SK-N-SH (cell line): ENCODE measurements at regions not wholly inside any gene's neighbourhood (a gene's known extent, or its start where the extent isn't known, plus 50 kb on each side); places are given as distances from the start of the nearest gene placed in this dataset.

ENCODE experiments used
- CTCF ChIA-PET: fragments of 300-600, 350-600 bp; formaldehyde crosslinking; extraction: SDS; loops from one replicate; lab custom pipeline; 2021; lab: Yijun Ruan, JAX
- POLR2A ChIA-PET: fragments of 350-600 bp; sonication (Branson Sonifier 250); formaldehyde crosslinking; extraction: SDS; loops from one replicate; lab custom pipeline; 2020; ENCODE audit warnings: antibody characterized with exemption, inconsistent platforms; lab: Yijun Ruan, JAX
- DNase-seq: peaks from one replicate; pipeline ENCODE4 v3.0.0; 2012
- H2AFZ ChIP-seq: fragments of 200-600 bp; sonication (generic); 2 replicates; pipeline ENCODE4 v1.8.1; 2016; ENCODE audit warnings: antibody characterized with exemption, mild to moderate bottlenecking, low read depth
- H3F3A ChIP-seq: fragments of 200-600 bp; sonication (generic); replicated peaks from 2 replicates; pipeline ENCODE3; 2016; ENCODE audit warnings: antibody characterized with exemption, mild to moderate bottlenecking; ENCODE audit not compliant: insufficient read depth
- H3K27ac ChIP-seq, 2 experiments: fragments of 200-500 bp in 1 of 2; fragments of 200-600 bp in 1 of 2; sonication (Bioruptor generic) in 1 of 2; sonication (generic), shearing (Covaris generic) in 1 of 2; 2 replicates each; pipeline versions ENCODE4 v1.5.1 to v1.6.1; 2014 to 2016; ENCODE audit warnings: low read depth in 2 of 2, inconsistent platforms in 1 of 2, low read length in 1 of 2, mild to moderate bottlenecking in 1 of 2, mixed read lengths in 1 of 2
- H3K27me3 ChIP-seq: fragments of 200-600 bp; sonication (generic), shearing (Covaris generic); 2 replicates; pipeline ENCODE4 v1.6.1; 2016; ENCODE audit warnings: mixed run types; ENCODE audit not compliant: insufficient read depth
- H3K36me3 ChIP-seq, 2 experiments: fragments of 200-500 bp in 1 of 2; fragments of 200-600 bp in 1 of 2; sonication (Bioruptor generic) in 1 of 2; sonication (generic) in 1 of 2; replicated peaks in 1 of 2; 2 replicates each; pipeline versions ENCODE3 to v1.5.1; 2014 to 2016; ENCODE audit warnings: low read length in 1 of 2, mild to moderate bottlenecking in 1 of 2; ENCODE audit not compliant: insufficient read depth in 2 of 2, control insufficient read depth in 1 of 2
- H3K4me1 ChIP-seq, 2 experiments: fragments of 200-500 bp in 1 of 2; fragments of 200-600 bp in 1 of 2; sonication (Bioruptor generic) in 1 of 2; sonication (generic), shearing (Covaris generic) in 1 of 2; 2 replicates each; pipeline versions ENCODE4 v1.5.1 to v1.6.1; 2014 to 2016; ENCODE audit warnings: low read depth in 1 of 2, low read length in 1 of 2, mixed run types in 1 of 2; ENCODE audit not compliant: insufficient read depth in 2 of 2, control insufficient read depth in 1 of 2
- H3K4me2 ChIP-seq: fragments of 200-600 bp; sonication (generic), shearing (Covaris generic); 2 replicates; pipeline ENCODE4 v1.6.1; 2017; ENCODE audit warnings: mixed run types
- H3K4me3 ChIP-seq, 2 experiments: fragments of 200-500 bp in 1 of 2; fragments of 200-600 bp in 1 of 2; sonication (Bioruptor generic) in 1 of 2; sonication (generic), shearing (Covaris generic) in 1 of 2; 2 replicates each; pipeline versions ENCODE4 v1.5.1 to v1.8.1; 2014 to 2016; ENCODE audit warnings: low read depth in 2 of 2, inconsistent platforms in 1 of 2, low read length in 1 of 2, mild to moderate bottlenecking in 1 of 2, mixed read lengths in 1 of 2, moderate library complexity in 1 of 2
- H3K79me2 ChIP-seq: fragments of 200-600 bp; sonication (generic); 2 replicates; pipeline ENCODE4 v1.8.1; 2017; ENCODE audit warnings: mild to moderate bottlenecking; ENCODE audit not compliant: insufficient read depth
- H3K9ac ChIP-seq: fragments of 200-600 bp; sonication (generic); 2 replicates; pipeline ENCODE4 v1.6.1; 2017; ENCODE audit warnings: mixed run types
- H3K9me2 ChIP-seq: fragments of 200-600 bp; sonication (generic); 2 replicates; pipeline ENCODE4 v1.6.1; 2017; ENCODE audit warnings: mixed run types
- H3K9me3 ChIP-seq: fragments of 200-600 bp; sonication (generic); 2 replicates; pipeline ENCODE4 v1.6.1; 2017; ENCODE audit warnings: mixed run types, mild to moderate bottlenecking, moderate library complexity
- H4K20me1 ChIP-seq: fragments of 200-600 bp; sonication (generic); 2 replicates; pipeline ENCODE4 v1.6.1; 2017; ENCODE audit warnings: mild to moderate bottlenecking, mixed run types; ENCODE audit not compliant: insufficient read depth
- CTCF ChIP-seq: fragments of 200-600 bp; sonication (generic); IDR thresholded peaks from 2 replicates; pipeline ENCODE4 v1.6.1; 2017; ENCODE audit warnings: antibody characterized with exemption, mild to moderate bottlenecking, moderate library complexity
- EZH2phosphoT487 ChIP-seq: fragments of 200-600 bp; sonication (generic); IDR thresholded peaks from 2 replicates; pipeline ENCODE4 v1.6.1; 2017; ENCODE audit warnings: low read depth, mixed run types, mild to moderate bottlenecking, antibody characterized with exemption, moderate library complexity, borderline replicate concordance
- FOSL2 ChIP-seq: IDR thresholded peaks from 2 replicates; pipeline ENCODE4 v1.4.0; 2012; ENCODE audit warnings: low read depth, mild to moderate bottlenecking, moderate library complexity, borderline replicate concordance
- FOXJ3 ChIP-seq: sonication (generic); formaldehyde crosslinking; IDR thresholded peaks from 2 replicates; pipeline ENCODE4 v1.5.1; 2020; ENCODE audit warnings: mild to moderate bottlenecking, missing genetic modification reagents
- GABPA ChIP-seq: IDR thresholded peaks from 2 replicates; pipeline ENCODE4 v1.4.0; 2012; ENCODE audit warnings: low read depth, mild to moderate bottlenecking
- JUND ChIP-seq: IDR thresholded peaks from 2 replicates; pipeline ENCODE4 v1.4.0; 2012
- MEF2A ChIP-seq: IDR thresholded peaks from 2 replicates; pipeline ENCODE4 v1.4.0; 2012; ENCODE audit warnings: low read depth, borderline replicate concordance
- MXI1 ChIP-seq: IDR thresholded peaks from 2 replicates; pipeline ENCODE4 v1.6.1; 2012; ENCODE audit warnings: mild to moderate bottlenecking, low read depth, low read length, improper control_type of control experiment
- NRF1 ChIP-seq: IDR thresholded peaks from 2 replicates; pipeline ENCODE4 v1.6.1; 2012; ENCODE audit warnings: low read depth, mild to moderate bottlenecking, low read length
- SIN3A ChIP-seq: IDR thresholded peaks from 2 replicates; pipeline ENCODE4 v1.6.1; 2012; ENCODE audit warnings: low read depth, mild to moderate bottlenecking, low read length, moderate library complexity, borderline replicate concordance
- SMC3 ChIP-seq: IDR thresholded peaks from 2 replicates; pipeline ENCODE4 v1.6.1; 2012; ENCODE audit warnings: low read depth, low read length, improper control_type of control experiment
- TCF12 ChIP-seq: IDR thresholded peaks from 2 replicates; pipeline ENCODE4 v1.4.0; 2012
- USF1 ChIP-seq: IDR thresholded peaks from 2 replicates; pipeline ENCODE4 v1.4.0; 2012; ENCODE audit warnings: low read depth, borderline replicate concordance
- USF2 ChIP-seq: fragments of 150-350 bp; IDR thresholded peaks from 2 replicates; pipeline ENCODE4 v1.6.1; 2017; ENCODE audit warnings: antibody characterized with exemption, low read length, low read depth, borderline replicate concordance
- WGBS: methylation state at CpG from one replicate; pipeline ENCODE4 v1.1.6; 2017; ENCODE audit warnings: low lambda C conversion rate; 5-methylcytosine and 5-hydroxymethylcytosine counted together

GRCh38 chr5:112069329-112069728 is 312.3 kb upstream of the NREP start:
- Histone ChIP-seq H3K9me3 (no peaks in the 10 kb centered on the region), H3F3A (no peaks in the 10 kb centered on the region), H3K4me2 (no peak overlapping the region), H2AFZ (no peak overlapping the region), H3K9ac (no peak overlapping the region), H3K27me3 (no peaks in the 10 kb centered on the region), H3K4me1 (peaks cover 0 to 22% of the 10 kb centered on the region in 2 experiments; a peak in 2 of 4 replicates), H4K20me1 (no peaks in the 10 kb centered on the region), H3K4me3 (no peak overlapping the region), H3K36me3 (no peaks in the 10 kb centered on the region), H3K27ac (no peak overlapping the region), H3K9me2 (no peaks in the 10 kb centered on the region), H3K79me2 (no peaks in the 10 kb centered on the region)
- ChIA-PET POLR2A (no interaction called here), CTCF (no interaction called here)
- TF ChIP-seq MXI1 (no peak), USF2 (no peak), USF1 (no peak), EZH2phosphoT487 (no peak), CTCF (no peak), FOXJ3 (CRISPR knock-in tag) (no peak), SMC3 (no peak), GABPA (no peak)
- 74% methylated on average over 3 of the region's 3 CpGs for WGBS
- no peak for DNase-seq

- Histone ChIP-seq H3K27ac (no peak overlapping the region), H3K9ac (no peak overlapping the region), H3K4me2 (no peak overlapping the region), H3K4me1 (peaks cover 0 to 27% of the 10 kb centered on the region in 2 experiments; a peak in 2 of 4 replicates), H3K79me2 (no peaks in the 10 kb centered on the region), H2AFZ (no peak overlapping the region), H3K9me3 (no peaks in the 10 kb centered on the region), H3F3A (no peaks in the 10 kb centered on the region), H3K4me3 (no peak overlapping the region), H3K9me2 (no peaks in the 10 kb centered on the region), H3K27me3 (no peaks in the 10 kb centered on the region), H4K20me1 (no peaks in the 10 kb centered on the region), H3K36me3 (no peaks in the 10 kb centered on the region)
- CTCF ChIA-PET = no interaction called here
- POLR2A ChIA-PET = no interaction called here
- no peak for DNase-seq
- no peak for TF ChIP-seq SIN3A
- TF ChIP-seq TCF12 = no peak
- TF ChIP-seq MEF2A = no peak
- TF ChIP-seq JUND = no peak
- TF ChIP-seq FOSL2 = no peak
- no peak for TF ChIP-seq NRF1
- no peak for TF ChIP-seq USF1
- no peak for TF ChIP-seq FOXJ3 (CRISPR knock-in tag)
- 84% methylated on average over 3 of the region's 3 CpGs for WGBS
Measured at GRCh38 chr5:112068593-112068992, 311.6 kb upstream of the NREP start.
